SK-N-MC (cell line): ENCODE measurements at regions not wholly inside any gene's neighbourhood (a gene's known extent, or its start where the extent isn't known, plus 50 kb on each side); places are given as distances from the start of the nearest gene placed in this dataset.

ENCODE experiments used
- EZH2 ChIP-seq: fragments of 200-600 bp; sonication (generic); IDR thresholded peaks from one replicate; pipeline ENCODE4 v1.6.1; 2017; ENCODE audit warnings: antibody characterized with exemption
- POLR2AphosphoS5 ChIP-seq: IDR thresholded peaks from 2 replicates; pipeline ENCODE4 v1.6.1; 2012; ENCODE audit warnings: mild to moderate bottlenecking, low read depth, low read length, borderline replicate concordance

GRCh38 chr5:87094833-87095232 is 172.8 kb upstream of the RASA1 start:
- TF ChIP-seq POLR2AphosphoS5 (no peak), EZH2 (no peak)
